Activated CD4-positive, alpha-beta T cell treated with anti-CD3 and anti-CD28 coated beads, Interleukin-2, Interleukin-6, amounts not matched to agents 100 ng/mL and 50 ng/mL, durations not matched to agents 16 hours and 8 hours (primary cell): ENCODE measurements at regions not wholly inside any gene's neighbourhood (a gene's known extent, or its start where the extent isn't known, plus 50 kb on each side); places are given as distances from the start of the nearest gene placed in this dataset.

ENCODE experiments used
- DNase-seq: peaks from one replicate; pipeline ENCODE4 v3.0.0-alpha.2; 2020

GRCh38 chr2:128623776-128624761, 305.4 kb upstream of the HS6ST1 start:
- peak; percentile 69 for DNase-seq

GRCh38 chr2:128624956-128625355, 306.3 kb upstream of the HS6ST1 start:
- DNase-seq, result no peak

DNA sequence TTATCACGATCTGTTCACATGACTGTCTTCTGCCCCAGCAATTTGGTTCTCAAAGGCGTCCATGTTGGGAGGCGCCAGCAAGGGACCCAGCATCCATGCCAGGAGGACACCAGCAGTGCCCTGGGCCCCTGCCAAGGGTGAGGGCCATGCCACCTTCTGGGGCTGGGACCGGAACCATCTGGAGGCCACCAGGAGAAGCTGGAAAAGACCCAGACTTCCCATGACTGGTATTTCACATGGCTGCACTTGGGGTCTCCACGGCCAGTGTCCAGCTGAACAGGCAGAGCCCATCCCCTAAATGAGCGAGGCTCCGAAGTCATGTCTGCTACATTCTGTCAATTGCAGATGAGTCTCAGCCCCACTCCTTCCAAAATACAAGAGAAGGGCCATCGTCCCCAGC, 306.8 kb upstream of the HS6ST1 start:
- DNase-seq, result no peak

- DNase-seq, result no peak
Observed at GRCh38 chr2:128625963-128626759, 307.5 kb upstream of the HS6ST1 start.

DNA sequence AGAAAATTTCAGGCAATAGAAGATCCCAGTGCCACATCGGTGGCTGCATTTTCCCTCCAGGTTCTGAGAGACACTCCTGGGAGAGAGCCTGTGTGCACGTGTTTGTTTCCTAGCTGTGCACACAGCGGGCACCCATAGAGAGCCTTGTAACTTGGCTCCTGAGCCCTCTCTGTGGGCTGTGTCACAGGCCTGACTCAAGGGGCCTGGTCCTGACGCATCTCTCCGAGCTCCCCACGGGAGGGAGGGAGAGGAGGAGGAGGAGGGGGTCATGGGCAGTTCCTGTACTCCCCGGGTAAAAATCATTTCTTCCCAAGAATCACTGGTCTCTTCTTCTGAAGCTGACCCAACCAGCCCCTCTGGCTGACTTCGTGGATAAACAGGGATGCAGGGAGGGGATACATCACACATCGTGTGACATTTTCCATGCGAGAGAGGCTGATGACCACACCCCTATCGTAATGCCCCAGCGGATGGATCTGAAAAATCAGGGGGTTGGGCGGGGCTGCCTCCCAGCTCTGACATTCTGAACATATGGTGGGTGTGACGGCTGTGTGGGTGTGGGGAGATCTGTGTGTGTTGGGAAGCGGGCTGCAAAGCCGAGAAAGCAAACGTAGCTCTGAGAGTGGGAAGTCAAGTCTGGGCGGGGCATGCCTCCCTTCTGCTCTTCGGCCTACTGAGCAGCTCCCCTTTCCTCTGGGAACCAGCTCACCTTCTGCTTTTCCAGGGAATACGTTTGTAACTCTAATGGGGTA, 308.3 kb upstream of the HS6ST1 start:
- DNase-seq, result no peak

- no peak for DNase-seq
Observed at GRCh38 chr2:128628206-128628605, 309.5 kb upstream of the HS6ST1 start.

- DNase-seq, result no peak
Observed at GRCh38 chr2:128628996-128629395, 310.3 kb upstream of the HS6ST1 start.

GRCh38 chr2:128630974-128631697, 312.5 kb upstream of the HS6ST1 start:
- no peak for DNase-seq

DNA sequence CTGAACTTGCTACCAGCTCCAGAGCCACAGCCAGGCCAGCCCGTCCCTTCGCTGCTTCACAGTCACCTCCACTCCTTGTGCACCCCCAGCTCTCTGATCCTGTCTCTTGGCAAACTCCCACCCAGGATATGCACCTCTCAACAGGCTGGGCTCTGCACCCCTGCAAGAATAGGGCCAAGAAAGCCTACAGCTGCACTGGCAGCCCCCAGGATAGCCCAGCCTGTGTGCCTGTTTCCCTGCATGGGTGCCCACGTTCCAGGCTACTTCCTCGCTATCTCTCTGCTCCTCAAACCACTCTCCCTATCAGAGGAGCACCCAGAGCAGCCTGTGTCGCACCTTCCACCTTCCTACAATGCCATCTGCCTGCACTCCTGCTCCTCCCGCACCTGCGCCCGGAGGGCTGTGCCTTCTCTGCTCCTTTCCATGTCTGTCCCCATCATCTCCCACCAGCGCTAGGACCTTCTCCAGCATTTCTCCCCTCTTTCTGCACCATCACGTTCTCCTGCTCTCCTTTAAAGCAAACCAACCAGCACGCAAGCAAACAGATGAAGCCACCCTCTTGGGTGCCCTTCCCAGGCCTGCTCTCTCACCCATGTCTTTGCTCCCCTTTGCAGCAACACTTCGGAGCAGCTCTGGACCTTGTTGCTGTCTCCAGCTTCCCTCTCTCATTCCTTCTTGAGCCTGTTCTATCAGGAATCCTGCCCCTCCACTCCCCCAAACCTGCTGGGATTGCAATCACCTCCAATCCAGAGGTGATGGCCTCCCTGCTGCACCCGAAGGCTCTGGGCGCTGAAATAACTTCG, 313.2 kb upstream of the HS6ST1 start:
- no peak for DNase-seq

GRCh38 chr2:128632501-128632800, 313.8 kb upstream of the HS6ST1 start:
- DNase-seq, result no peak

DNA sequence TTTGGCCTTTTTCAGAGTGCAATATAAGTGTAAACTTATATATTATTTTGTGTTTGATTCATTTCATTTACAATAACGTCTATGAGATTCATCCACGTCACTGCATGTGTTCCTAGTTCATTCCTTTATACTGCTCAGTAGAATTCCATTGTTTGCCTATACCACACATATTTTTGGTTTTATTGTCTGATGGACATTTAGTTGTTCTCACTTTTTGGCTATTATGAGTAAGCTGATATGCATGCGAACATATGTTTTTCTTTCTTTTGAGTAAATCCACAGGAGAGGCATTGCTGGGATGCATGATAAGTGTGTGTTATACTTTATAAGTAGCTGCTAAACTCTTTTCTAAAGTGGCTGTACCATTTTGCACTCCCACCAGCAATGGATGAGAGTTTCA, 314.8 kb upstream of the HS6ST1 start:
- DNase-seq, result no peak

DNA sequence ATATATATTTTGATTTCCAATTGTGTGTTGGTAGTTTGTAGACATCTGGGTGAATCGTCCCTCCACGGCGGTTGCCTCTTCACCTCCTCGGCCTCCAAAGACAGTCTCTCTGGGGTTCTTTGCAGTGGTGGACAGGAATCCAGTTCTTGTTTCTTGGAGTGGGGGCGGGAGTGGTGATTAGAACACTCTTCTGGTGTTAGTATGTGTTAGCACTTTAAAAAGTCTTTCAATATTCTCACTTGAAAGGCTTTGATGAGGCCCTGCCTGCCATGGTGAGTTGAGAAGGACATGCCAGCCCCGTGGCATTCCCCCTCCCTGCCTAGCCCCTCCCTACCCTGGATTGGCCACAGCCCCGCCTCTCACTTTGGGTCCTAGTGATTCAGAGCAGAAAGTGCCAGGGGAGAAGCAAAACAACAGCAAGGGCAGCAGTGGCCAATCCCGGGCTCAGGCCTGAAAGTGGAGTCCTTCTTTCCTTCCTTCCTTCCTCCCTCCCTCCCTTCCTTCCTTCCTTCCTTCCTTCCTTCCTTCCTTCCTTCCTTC, 316.8 kb upstream of the HS6ST1 start:
- no peak for DNase-seq

GRCh38 chr2:128636802-128637147, 318.1 kb upstream of the HS6ST1 start:
- DNase-seq, result no peak

DNA sequence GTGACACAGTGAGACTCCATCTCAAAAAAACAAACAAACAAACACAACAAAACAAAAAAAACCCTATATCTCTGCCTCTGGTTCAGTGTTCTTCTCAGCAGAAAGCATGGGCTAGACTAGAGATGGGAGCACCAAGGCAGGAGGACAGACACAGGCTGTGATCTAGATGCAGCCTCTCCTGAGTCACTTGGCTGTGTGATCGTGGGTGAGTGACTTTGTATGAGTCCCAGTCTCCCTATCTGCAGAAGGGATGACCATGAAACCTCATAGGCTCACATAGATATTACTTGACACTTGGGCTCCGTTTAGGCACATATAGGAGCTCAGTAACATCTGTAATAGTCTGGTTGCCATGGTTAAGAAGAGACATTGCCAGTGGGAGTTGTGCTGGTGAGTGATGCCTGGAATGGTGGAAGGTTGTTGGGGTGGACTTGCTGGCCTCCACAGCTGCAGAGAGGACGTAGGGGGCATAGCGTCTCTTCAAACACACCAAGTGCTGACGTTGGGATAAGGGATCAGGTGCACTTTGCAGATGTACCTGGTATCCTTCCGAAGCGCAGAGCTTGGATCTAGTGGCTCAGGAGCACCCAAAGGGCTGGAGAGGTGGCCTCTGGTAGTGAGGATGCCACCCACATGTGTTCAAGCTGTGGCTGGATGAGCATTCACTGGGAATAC, 318.9 kb upstream of the HS6ST1 start:
- no peak for DNase-seq

DNA sequence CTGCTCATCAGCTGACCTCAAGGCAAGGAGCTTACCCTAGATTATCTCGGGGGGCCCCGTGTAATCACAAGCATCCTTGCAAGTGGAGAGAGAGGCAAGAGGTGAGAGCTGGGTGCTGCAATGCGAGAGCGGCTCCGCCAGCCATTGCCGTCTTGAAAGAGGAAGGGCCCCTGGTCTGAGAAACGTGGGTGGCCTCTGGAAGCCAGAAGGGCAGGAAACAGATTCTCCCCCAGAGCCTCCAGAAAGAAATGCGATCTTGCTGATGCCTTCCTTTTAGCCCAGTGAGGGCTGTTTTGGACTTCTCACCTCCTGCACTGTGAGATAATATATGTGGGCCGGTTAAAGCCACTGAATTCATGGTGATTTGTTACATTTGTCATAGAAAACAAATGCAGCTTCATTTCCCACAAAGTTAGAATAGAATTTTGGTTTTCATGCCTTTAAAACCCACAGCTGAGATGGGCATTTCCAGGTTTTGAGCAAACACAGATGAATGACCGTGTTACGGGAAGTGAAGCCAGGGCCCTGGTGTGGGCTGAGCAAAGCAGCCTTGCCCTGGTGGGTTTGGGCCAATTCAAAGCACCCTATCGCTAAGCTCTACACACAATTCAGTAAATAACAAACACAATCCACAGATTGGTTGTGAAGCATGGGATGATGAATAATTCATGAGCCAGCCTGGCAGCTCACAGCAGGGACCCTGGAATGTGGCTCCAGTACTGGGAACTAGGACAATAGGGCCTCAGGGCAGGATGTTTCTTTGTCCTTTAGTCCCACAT, 319.9 kb upstream of the HS6ST1 start:
- no peak for DNase-seq

DNA sequence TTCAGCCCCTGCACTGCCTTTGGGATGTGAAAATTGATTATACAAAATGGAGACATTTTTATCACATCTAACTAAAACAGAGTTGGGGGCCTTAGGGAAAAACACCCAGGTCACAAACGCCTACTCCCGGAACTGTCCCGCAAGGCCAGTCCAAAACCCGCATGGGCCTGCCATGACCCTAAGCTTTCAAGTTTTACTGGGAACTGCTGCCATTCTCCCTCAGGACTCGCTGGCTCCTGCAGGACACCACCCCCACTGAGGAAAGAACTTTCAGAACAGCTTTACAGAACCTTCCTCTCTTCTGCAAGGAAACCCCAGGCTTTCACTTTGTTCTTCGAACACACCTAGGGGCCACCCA, 320.4 kb upstream of the HS6ST1 start:
- DNase-seq, result no peak

DNA sequence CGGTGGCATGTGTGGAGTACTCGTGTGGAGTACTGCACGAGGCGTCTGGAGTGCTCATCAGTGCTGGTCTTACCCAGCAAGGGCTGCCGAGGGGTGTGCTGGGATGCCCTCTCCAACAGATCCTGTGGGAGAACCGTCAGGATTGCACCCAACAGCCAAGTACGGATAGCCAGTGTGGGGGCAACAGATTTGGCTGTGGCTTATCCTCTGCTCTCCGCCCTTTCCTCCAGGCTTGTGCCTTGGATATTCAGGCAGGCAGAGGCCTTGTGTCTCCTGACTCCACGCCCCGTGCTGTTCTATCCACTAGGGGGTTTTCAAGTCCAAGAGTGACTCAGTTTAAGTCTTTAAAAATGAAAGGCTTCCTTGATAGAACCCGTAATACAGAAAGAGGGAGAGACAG, 321.0 kb upstream of the HS6ST1 start:
- DNase-seq, result no peak

DNA sequence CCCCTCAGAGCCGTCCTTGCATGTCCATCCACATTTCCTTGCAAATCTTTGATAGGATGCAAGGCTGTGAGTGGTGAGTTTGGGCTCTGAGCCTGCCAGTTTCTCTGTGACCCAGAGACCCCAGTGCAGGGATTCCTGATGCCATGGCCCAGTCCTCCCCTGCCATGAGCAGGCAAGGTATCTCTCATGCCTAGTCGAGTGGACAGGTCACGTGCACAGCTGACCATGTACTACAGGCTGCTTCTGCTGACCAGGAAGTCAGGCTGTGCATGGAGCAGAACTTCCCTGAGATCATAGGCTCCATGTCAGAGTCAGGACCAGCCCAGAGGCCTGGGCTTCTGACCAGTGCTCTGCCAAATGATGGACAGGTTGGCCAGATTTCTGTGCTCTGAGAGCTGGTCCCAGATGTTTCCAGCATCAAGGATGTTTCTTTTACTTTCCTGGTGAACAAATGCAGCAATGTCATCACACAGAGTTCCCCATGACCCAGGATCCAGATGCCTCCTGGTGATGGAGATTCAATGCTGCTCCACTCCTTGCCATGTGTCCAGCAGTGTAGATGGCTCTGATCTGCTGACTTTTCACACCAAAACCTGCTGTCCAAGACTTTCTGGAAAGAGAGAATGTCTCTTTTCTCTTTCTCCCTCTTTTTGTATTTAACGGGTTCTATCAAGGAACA, 321.6 kb upstream of the HS6ST1 start:
- DNase-seq, result no peak

DNA sequence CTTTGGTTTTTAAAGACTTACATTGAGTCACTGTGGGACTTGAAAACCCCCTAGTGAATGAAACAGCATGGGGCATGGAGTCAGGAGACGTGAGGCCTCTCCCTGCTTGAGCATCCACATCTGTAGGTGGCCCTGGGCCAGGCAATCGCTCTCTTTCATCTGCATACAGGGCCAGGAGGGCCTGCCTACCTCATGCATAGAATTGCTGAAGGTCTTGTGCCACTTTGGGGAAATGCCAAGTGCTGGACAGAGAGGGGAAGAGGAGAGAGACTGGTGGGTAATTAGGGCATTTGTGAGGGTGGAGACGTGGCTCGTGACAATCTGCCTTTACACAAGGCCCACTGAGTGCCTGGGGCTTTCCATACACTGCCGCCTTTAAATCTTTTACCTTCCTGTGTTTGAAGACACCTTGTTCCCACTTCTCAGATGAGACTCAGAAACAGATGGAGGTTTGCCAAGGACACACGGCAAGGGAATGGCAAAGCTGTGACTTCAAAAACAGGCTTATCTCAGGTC, 322.2 kb upstream of the HS6ST1 start:
- no peak for DNase-seq
